ENCODE measurements at regions not wholly inside any gene's neighbourhood (a gene's known extent, or its start where the extent isn't known, plus 50 kb on each side); places are given as distances from the start of the nearest gene placed in this dataset.

- no peak overlapping the region for H3K27ac ChIP-seq
- TF ChIP-seq CTCF (IDR thresholded peaks at IDR 0.05) (no peak), ZFX (IDR thresholded peaks at IDR 0.05; ENCODE audit: borderline replicate concordance) (no peak)
Measured at GRCh38 chr14:76931631-76932402, 96.7 kb downstream of the IRF2BPL start.

GRCh38 chr14:76930549-76930948, 98.0 kb downstream of the IRF2BPL start:
- TF ChIP-seq CTCF (IDR thresholded peaks at IDR 0.05) (no peak), ZFX (IDR thresholded peaks at IDR 0.05; ENCODE audit: borderline replicate concordance) (no peak)
- no peak overlapping the region for H3K27ac ChIP-seq

GRCh38 chr14:76929927-76930326, 98.6 kb downstream of the IRF2BPL start:
- H3K27ac ChIP-seq: no peak overlapping the region
- TF ChIP-seq ZFX (IDR thresholded peaks at IDR 0.05; ENCODE audit: borderline replicate concordance) (no peak), CTCF (IDR thresholded peaks at IDR 0.05) (no peak)

DNA sequence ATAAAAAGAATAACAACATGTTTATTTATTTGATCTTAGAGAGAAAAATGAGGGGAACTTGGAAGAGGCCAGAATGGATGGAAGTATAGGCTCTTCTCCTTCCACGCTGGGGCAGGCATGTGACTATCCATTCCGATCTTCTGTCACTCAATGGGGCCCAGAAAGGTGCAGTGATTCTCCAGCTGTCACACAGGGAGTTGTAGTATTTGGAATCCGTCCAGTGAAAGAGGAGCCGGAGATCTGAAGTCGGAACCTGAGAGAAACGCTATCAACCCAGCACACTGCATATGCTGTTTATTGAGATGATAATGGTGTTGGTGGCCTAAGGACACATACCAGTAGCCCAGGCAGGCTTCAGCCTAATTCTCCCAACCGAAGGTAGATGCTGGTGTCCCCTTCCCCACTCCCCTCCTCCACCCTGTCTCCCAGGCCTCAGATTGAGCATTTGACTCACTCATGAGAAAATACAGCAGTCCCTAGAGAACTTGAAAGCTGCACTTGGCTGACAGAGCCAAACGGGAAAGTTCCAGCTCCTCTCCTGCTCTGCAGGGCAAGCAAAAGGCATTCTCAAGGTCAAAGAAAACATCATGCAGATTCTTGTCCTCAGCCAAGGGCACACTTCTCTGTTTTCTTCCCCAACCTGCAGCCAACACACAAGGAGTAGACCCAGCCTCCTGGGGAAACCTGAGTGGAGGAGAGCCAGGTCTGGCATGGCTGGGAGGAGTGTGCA, 100.4 kb downstream of the IRF2BPL start:
- TF ChIP-seq ZFX (IDR thresholded peaks at IDR 0.05; ENCODE audit: borderline replicate concordance) (no peak), CTCF (IDR thresholded peaks at IDR 0.05) (no peak)
- H3K27ac ChIP-seq: no peak overlapping the region

GRCh38 chr14:76926521-76927251, 100.5 kb downstream of the LRRC74A start:
- TF ChIP-seq ZFX (IDR thresholded peaks at IDR 0.05; ENCODE audit: borderline replicate concordance) (no peak), CTCF (IDR thresholded peaks at IDR 0.05) (no peak)
- no peak overlapping the region for H3K27ac ChIP-seq

DNA sequence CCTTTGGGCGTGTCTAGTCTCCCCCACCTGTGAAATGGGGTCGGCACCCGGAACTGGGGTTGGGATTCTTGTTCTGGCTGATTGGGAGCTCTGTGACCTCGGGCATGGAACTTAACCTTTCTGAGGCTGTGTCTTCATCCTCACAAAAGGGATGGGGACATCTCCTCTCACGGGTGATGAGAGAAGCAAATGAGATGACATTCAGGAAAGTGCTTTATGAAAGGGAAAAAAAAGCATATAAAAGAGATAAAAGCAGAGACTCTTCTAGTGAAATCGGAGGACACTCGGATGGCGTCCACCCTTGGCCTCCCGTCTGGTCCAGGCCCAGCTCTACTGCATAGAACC, 98.9 kb downstream of the LRRC74A start:
- TF ChIP-seq ZFX (IDR thresholded peaks at IDR 0.05; ENCODE audit: borderline replicate concordance): no peak
- no peak for TF ChIP-seq CTCF (IDR thresholded peaks at IDR 0.05)
- no peak overlapping the region for H3K27ac ChIP-seq
